ENCODE measurements at regions not wholly inside any gene's neighbourhood (a gene's known extent, or its start where the extent isn't known, plus 50 kb on each side); places are given as distances from the start of the nearest gene placed in this dataset.

- TF ChIP-seq CTCF (IDR thresholded peaks at IDR 0.05) (no peak), POLR2A (IDR thresholded peaks at IDR 0.05) (no peak)
Measured at GRCh38 chr7:46486256-46487206, 565.5 kb upstream of the IGFBP3 start.

Measured in heart left ventricle (tissue), 13 donors.